ENCODE measurements at regions not wholly inside any gene's neighbourhood (a gene's known extent, or its start where the extent isn't known, plus 50 kb on each side); places are given as distances from the start of the nearest gene placed in this dataset.

DNA sequence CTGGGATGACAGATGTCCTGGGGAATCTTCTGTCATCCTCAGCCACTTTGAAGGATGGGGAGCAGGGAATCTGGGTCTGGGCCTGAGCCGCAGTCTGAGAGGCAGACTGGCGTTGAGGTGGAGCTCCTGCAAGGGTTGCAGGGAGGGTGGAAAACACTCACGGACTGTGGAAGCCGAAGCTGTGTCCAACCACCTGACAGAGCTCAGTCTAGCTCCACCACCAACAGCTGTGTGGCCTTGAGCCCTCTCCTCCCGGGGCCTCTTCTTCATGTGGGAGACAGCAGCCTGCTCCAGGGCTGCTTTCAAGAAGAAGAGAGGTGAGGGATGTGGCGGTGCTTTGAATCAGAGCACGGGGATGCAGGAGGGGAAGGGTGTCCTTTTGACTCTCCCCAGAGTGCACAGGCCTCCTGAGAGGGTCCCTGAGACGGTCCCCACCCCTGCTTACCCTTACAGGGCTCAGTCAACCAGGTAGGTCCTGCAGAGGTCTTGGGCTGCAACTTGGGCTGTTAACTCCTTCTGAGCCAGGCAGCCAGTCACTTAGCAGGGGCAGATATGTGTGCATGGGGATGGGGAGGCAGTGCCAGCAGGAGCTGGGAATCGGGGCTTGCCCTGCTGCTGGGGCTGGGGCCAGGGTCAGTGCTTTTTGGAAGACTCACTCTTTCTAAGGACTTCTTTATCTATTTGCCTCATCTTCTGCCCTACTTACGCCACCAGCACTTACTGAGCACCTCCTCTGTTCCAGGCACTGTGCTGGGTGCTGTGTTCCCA lies 216.3 kb downstream of the PTPRU start:
- TF ChIP-seq KDM1A (IDR thresholded peaks at IDR 0.05; ENCODE audit: low read depth) (no peak), JUN (IDR thresholded peaks at IDR 0.05) (no peak), EP300 (IDR thresholded peaks at IDR 0.05) (no peak), POLR2A (IDR thresholded peaks at IDR 0.05; ENCODE audit: low read length) (no peak)
- TF ChIP-seq, protein P1, sequence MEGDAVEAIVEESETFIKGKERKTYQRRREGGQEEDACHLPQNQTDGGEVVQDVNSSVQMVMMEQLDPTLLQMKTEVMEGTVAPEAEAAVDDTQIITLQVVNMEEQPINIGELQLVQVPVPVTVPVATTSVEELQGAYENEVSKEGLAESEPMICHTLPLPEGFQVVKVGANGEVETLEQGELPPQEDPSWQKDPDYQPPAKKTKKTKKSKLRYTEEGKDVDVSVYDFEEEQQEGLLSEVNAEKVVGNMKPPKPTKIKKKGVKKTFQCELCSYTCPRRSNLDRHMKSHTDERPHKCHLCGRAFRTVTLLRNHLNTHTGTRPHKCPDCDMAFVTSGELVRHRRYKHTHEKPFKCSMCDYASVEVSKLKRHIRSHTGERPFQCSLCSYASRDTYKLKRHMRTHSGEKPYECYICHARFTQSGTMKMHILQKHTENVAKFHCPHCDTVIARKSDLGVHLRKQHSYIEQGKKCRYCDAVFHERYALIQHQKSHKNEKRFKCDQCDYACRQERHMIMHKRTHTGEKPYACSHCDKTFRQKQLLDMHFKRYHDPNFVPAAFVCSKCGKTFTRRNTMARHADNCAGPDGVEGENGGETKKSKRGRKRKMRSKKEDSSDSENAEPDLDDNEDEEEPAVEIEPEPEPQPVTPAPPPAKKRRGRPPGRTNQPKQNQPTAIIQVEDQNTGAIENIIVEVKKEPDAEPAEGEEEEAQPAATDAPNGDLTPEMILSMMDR (IDR thresholded peaks at IDR 0.05), result no peak
- TF ChIP-seq, protein P2, sequence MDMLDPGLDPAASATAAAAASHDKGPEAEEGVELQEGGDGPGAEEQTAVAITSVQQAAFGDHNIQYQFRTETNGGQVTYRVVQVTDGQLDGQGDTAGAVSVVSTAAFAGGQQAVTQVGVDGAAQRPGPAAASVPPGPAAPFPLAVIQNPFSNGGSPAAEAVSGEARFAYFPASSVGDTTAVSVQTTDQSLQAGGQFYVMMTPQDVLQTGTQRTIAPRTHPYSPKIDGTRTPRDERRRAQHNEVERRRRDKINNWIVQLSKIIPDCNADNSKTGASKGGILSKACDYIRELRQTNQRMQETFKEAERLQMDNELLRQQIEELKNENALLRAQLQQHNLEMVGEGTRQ (IDR thresholded peaks at IDR 0.05), result no peak
- TF ChIP-seq, protein P3, sequence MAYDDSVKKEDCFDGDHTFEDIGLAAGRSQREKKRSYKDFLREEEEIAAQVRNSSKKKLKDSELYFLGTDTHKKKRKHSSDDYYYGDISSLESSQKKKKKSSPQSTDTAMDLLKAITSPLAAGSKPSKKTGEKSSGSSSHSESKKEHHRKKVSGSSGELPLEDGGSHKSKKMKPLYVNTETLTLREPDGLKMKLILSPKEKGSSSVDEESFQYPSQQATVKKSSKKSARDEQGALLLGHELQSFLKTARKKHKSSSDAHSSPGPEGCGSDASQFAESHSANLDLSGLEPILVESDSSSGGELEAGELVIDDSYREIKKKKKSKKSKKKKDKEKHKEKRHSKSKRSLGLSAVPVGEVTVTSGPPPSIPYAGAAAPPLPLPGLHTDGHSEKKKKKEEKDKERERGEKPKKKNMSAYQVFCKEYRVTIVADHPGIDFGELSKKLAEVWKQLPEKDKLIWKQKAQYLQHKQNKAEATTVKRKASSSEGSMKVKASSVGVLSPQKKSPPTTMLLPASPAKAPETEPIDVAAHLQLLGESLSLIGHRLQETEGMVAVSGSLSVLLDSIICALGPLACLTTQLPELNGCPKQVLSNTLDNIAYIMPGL (CRISPR knock-in tag; IDR thresholded peaks at IDR 0.05; ENCODE audit: borderline replicate concordance), result no peak
- TF ChIP-seq, protein P4, sequence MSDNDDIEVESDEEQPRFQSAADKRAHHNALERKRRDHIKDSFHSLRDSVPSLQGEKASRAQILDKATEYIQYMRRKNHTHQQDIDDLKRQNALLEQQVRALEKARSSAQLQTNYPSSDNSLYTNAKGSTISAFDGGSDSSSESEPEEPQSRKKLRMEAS (IDR thresholded peaks at IDR 0.05), result no peak
